HL-60 (cell line): ENCODE measurements at regions not wholly inside any gene's neighbourhood (a gene's known extent, or its start where the extent isn't known, plus 50 kb on each side); places are given as distances from the start of the nearest gene placed in this dataset.

Experiments used
- GABPA ChIP-seq: IDR thresholded peaks from 2 replicates; pipeline ENCODE4 v1.6.1; 2012; ENCODE audit warnings: low read depth
- POLR2AphosphoS5 ChIP-seq: IDR thresholded peaks from 2 replicates; pipeline ENCODE4 v1.6.1; 2012; ENCODE audit warnings: low read depth
- TF ChIP-seq, protein P1 (sequence below): IDR thresholded peaks from one replicate; pipeline ENCODE4 v1.5.1; 2011; ENCODE audit warnings: low read length, control low read depth, inconsistent platforms; ENCODE audit not compliant: insufficient read depth
- TF ChIP-seq, protein P2 (sequence below): IDR thresholded peaks from 2 replicates; pipeline ENCODE4 v1.6.1; 2012; ENCODE audit warnings: low read depth; ENCODE audit not compliant: insufficient replicate concordance

DNA sequence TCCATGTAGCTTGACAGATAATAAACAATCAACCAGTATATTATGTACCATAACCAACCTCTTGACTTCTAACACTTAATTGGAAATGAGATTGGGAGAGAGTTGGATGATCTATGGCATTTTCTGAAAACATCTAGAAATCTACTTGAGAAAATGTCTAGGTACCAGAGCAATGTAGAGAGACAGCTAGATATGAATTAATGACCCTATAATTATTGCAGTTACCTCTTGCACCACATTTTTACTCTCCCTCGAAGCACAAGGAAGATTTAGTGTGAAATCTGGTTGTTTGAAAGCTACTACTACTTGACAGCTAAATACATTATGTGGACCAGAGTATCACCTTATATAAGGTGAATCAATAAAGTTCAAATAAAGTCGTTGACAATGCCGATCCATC lies 1534.4 kb upstream of the IGFBP7 start:
- TF ChIP-seq, protein P1, sequence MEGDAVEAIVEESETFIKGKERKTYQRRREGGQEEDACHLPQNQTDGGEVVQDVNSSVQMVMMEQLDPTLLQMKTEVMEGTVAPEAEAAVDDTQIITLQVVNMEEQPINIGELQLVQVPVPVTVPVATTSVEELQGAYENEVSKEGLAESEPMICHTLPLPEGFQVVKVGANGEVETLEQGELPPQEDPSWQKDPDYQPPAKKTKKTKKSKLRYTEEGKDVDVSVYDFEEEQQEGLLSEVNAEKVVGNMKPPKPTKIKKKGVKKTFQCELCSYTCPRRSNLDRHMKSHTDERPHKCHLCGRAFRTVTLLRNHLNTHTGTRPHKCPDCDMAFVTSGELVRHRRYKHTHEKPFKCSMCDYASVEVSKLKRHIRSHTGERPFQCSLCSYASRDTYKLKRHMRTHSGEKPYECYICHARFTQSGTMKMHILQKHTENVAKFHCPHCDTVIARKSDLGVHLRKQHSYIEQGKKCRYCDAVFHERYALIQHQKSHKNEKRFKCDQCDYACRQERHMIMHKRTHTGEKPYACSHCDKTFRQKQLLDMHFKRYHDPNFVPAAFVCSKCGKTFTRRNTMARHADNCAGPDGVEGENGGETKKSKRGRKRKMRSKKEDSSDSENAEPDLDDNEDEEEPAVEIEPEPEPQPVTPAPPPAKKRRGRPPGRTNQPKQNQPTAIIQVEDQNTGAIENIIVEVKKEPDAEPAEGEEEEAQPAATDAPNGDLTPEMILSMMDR, result no peak
- TF ChIP-seq GABPA (no peak), POLR2AphosphoS5 (no peak)
- TF ChIP-seq, protein P2, sequence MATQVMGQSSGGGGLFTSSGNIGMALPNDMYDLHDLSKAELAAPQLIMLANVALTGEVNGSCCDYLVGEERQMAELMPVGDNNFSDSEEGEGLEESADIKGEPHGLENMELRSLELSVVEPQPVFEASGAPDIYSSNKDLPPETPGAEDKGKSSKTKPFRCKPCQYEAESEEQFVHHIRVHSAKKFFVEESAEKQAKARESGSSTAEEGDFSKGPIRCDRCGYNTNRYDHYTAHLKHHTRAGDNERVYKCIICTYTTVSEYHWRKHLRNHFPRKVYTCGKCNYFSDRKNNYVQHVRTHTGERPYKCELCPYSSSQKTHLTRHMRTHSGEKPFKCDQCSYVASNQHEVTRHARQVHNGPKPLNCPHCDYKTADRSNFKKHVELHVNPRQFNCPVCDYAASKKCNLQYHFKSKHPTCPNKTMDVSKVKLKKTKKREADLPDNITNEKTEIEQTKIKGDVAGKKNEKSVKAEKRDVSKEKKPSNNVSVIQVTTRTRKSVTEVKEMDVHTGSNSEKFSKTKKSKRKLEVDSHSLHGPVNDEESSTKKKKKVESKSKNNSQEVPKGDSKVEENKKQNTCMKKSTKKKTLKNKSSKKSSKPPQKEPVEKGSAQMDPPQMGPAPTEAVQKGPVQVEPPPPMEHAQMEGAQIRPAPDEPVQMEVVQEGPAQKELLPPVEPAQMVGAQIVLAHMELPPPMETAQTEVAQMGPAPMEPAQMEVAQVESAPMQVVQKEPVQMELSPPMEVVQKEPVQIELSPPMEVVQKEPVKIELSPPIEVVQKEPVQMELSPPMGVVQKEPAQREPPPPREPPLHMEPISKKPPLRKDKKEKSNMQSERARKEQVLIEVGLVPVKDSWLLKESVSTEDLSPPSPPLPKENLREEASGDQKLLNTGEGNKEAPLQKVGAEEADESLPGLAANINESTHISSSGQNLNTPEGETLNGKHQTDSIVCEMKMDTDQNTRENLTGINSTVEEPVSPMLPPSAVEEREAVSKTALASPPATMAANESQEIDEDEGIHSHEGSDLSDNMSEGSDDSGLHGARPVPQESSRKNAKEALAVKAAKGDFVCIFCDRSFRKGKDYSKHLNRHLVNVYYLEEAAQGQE, result no peak
